ENCODE measurements at regions not wholly inside any gene's neighbourhood (a gene's known extent, or its start where the extent isn't known, plus 50 kb on each side); places are given as distances from the start of the nearest gene placed in this dataset.

GRCh38 chr6:159510141-159510540 is 182.9 kb downstream of the SOD2 start (continued):
- TF ChIP-seq ZNF26 (tag by site-specific recombination; IDR thresholded peaks at IDR 0.05) (no peak), REPIN1 (tag by site-specific recombination; IDR thresholded peaks at IDR 0.05; ENCODE audit: low read depth) (no peak), ZFP41 (tag by site-specific recombination; IDR thresholded peaks at IDR 0.05; ENCODE audit: borderline replicate concordance) (no peak), KLF10 (tag by site-specific recombination; IDR thresholded peaks at IDR 0.05) (no peak), ZSCAN5A (tag by site-specific recombination; IDR thresholded peaks at IDR 0.05) (no peak), SALL2 (tag by site-specific recombination; IDR thresholded peaks at IDR 0.05; ENCODE audit: borderline replicate concordance) (no peak), ZNF324 (tag by site-specific recombination; IDR thresholded peaks at IDR 0.05) (no peak), ZNF521 (tag by site-specific recombination; IDR thresholded peaks at IDR 0.05) (no peak), ZNF398 (tag by site-specific recombination; IDR thresholded peaks at IDR 0.05) (no peak), ZSCAN30 (tag by site-specific recombination; IDR thresholded peaks at IDR 0.05) (no peak)

- no peaks in the 10 kb centered on the region for H3K4me1 ChIP-seq (ENCODE audit: control insufficient read depth, insufficient read depth, low read length)
- no peaks in the 10 kb centered on the region for H3K36me3 ChIP-seq (ENCODE audit: control insufficient read depth in 2 of 2, insufficient read depth in 1 of 2, low read length in 2 of 2)
- TF ChIP-seq ZNF10 (tag by site-specific recombination; IDR thresholded peaks at IDR 0.05) = peak; percentile 90
- TF ChIP-seq ZNF792 (tag by site-specific recombination; IDR thresholded peaks at IDR 0.05) = no peak
- CTCF ChIA-PET = no interaction called here
- no peak overlapping the region for H3K4me3 ChIP-seq (ENCODE audit: low read depth, low read length)
- POLR2A ChIA-PET = no interaction called here
- H3K9me3 ChIP-seq (ENCODE audit: control insufficient read depth, insufficient read depth, low read depth, low read length) = no peaks in the 10 kb centered on the region
- H3K27ac ChIP-seq (ENCODE audit: extremely low read depth, low read depth, low read length) = no peak overlapping the region
Observed at GRCh38 chr6:159508931-159509330, 184.1 kb downstream of the SOD2 start.

- H3K27ac ChIP-seq (ENCODE audit: extremely low read depth, low read depth, low read length) = no peak overlapping the region
- POLR2A ChIA-PET = no interaction called here
- H3K9me3 ChIP-seq (ENCODE audit: control insufficient read depth, insufficient read depth, low read depth, low read length) = no peaks in the 10 kb centered on the region
- CTCF ChIA-PET = no interaction called here
- no peak overlapping the region for H3K4me3 ChIP-seq (ENCODE audit: low read depth, low read length)
- H3K4me1 ChIP-seq (ENCODE audit: control insufficient read depth, insufficient read depth, low read length) = no peaks in the 10 kb centered on the region
- no peaks in the 10 kb centered on the region for H3K36me3 ChIP-seq (ENCODE audit: control insufficient read depth in 2 of 2, insufficient read depth in 1 of 2, low read length in 2 of 2)
- TF ChIP-seq ZNF184 (tag by site-specific recombination; IDR thresholded peaks at IDR 0.05) (no peak), ZNF155 (tag by site-specific recombination; IDR thresholded peaks at IDR 0.05) (no peak), ZNF2 (tag by site-specific recombination; IDR thresholded peaks at IDR 0.05) (no peak), ZNF311 (tag by site-specific recombination; IDR thresholded peaks at IDR 0.05; ENCODE audit: borderline replicate concordance) (no peak), ZNF785 (tag by site-specific recombination; IDR thresholded peaks at IDR 0.05) (no peak), ZNF510 (tag by site-specific recombination; IDR thresholded peaks at IDR 0.05; ENCODE audit: insufficient replicate concordance) (no peak), ZNF629 (tag by site-specific recombination; IDR thresholded peaks at IDR 0.05) (no peak), ZFHX2 (tag by site-specific recombination; conservative IDR thresholded peaks at IDR 0.05) (no peak), YY1 (tag by site-specific recombination; IDR thresholded peaks at IDR 0.05) (no peak), ZBTB48 (tag by site-specific recombination; IDR thresholded peaks at IDR 0.05) (no peak), ZNF239 (tag by site-specific recombination; IDR thresholded peaks at IDR 0.05) (no peak), ELK4 (IDR thresholded peaks at IDR 0.05; ENCODE audit: borderline replicate concordance, low read depth, low read length) (no peak), ZNF768 (tag by site-specific recombination; IDR thresholded peaks at IDR 0.05) (no peak), HOXD13 (CRISPR knock-in tag; IDR thresholded peaks at IDR 0.05; ENCODE audit: borderline replicate concordance) (no peak), ZFP3 (tag by site-specific recombination; IDR thresholded peaks at IDR 0.05; ENCODE audit: low read depth) (no peak)
Observed at GRCh38 chr6:159506048-159506447, 187.0 kb downstream of the SOD2 start.

All from HEK293 (cell line).